MM.1S (cell line): ENCODE measurements at regions not wholly inside any gene's neighbourhood (a gene's known extent, or its start where the extent isn't known, plus 50 kb on each side); places are given as distances from the start of the nearest gene placed in this dataset.

Source experiments
- DNase-seq: peaks from one replicate; pipeline ENCODE4 v3.0.0-alpha.2; 2015
- H2AFZ ChIP-seq: fragments of 300-600 bp; sonication (generic); 2 replicates; pipeline ENCODE4 v1.6.0; 2016; ENCODE audit warnings: antibody characterized with exemption, low read length
- H3F3A ChIP-seq: fragments of 300-600 bp; sonication (generic); 2 replicates; pipeline ENCODE4 v1.6.1; 2016; ENCODE audit warnings: mild to moderate bottlenecking, antibody characterized with exemption, low read length, moderate library complexity, mixed read lengths; ENCODE audit not compliant: insufficient read depth
- H3K27ac ChIP-seq: fragments of 300-600 bp; sonication (generic); 2 replicates; pipeline ENCODE4 v1.5.1; 2016; ENCODE audit warnings: mild to moderate bottlenecking, low read length
- H3K27me3 ChIP-seq: fragments of 300-600 bp; sonication (generic); replicated peaks from 2 replicates; pipeline ENCODE4 v1.6.0; 2016; ENCODE audit warnings: low read length; ENCODE audit not compliant: insufficient read depth
- H3K36me3 ChIP-seq: fragments of 300-600 bp; sonication (generic); replicated peaks from 2 replicates; pipeline ENCODE4 v1.6.1; 2016; ENCODE audit warnings: mild to moderate bottlenecking, low read length, mixed read lengths; ENCODE audit not compliant: insufficient read depth
- H3K4me1 ChIP-seq: fragments of 300-600 bp; sonication (generic); 2 replicates; pipeline ENCODE4 v1.6.1; 2016; ENCODE audit warnings: low read length, mixed read lengths
- H3K4me2 ChIP-seq: fragments of 300-600 bp; sonication (generic); 2 replicates; pipeline ENCODE4 v1.6.0; 2016; ENCODE audit warnings: low read depth, low read length
- H3K4me3 ChIP-seq: fragments of 300-600 bp; sonication (generic); 2 replicates; pipeline ENCODE4 v1.5.1; 2016; ENCODE audit warnings: low read length, mixed read lengths
- H3K79me2 ChIP-seq: fragments of 300-600 bp; sonication (generic); 2 replicates; pipeline ENCODE4 v1.6.1; 2016; ENCODE audit warnings: mixed run types, low read length, mixed read lengths
- H3K9ac ChIP-seq: fragments of 300-600 bp; sonication (generic); 2 replicates; pipeline ENCODE4 v1.6.1; 2016; ENCODE audit warnings: low read length, mixed read lengths
- H3K9me2 ChIP-seq: fragments of 300-600 bp; sonication (generic); replicated peaks from 2 replicates; pipeline ENCODE4 v1.6.1; 2016; ENCODE audit warnings: mild to moderate bottlenecking, low read length, mixed read lengths; ENCODE audit not compliant: insufficient read depth
- H3K9me3 ChIP-seq: fragments of 300-600 bp; sonication (generic); replicated peaks from 2 replicates; pipeline ENCODE4 v1.6.1; 2016; ENCODE audit warnings: mild to moderate bottlenecking, low read length, mixed read lengths; ENCODE audit not compliant: insufficient read depth
- H4K20me1 ChIP-seq: fragments of 300-600 bp; sonication (generic); 2 replicates; pipeline ENCODE4 v1.6.1; 2016; ENCODE audit warnings: mild to moderate bottlenecking, low read length, moderate library complexity, mixed read lengths; ENCODE audit not compliant: insufficient read depth
- CTCF ChIP-seq: fragments of 300-600 bp; sonication (generic); IDR thresholded peaks from 2 replicates; pipeline ENCODE4 v1.5.1; 2016; ENCODE audit warnings: antibody characterized with exemption, low read length, mixed read lengths
- EZH2 ChIP-seq: fragments of 300-600 bp; sonication (generic); optimal IDR thresholded peaks from 2 replicates; pipeline ENCODE3; 2017; ENCODE audit warnings: low read depth, mild to moderate bottlenecking, antibody characterized with exemption, low read length, mixed read lengths
- EZH2phosphoT487 ChIP-seq: fragments of 300-600 bp; sonication (generic); IDR thresholded peaks from 2 replicates; pipeline ENCODE4 v1.6.1; 2018; ENCODE audit warnings: antibody characterized with exemption, low read length

GRCh38 chr12:114272605-114273004, 133.3 kb downstream of the TBX5 start:
- TF ChIP-seq EZH2phosphoT487 = no peak
- no peak for TF ChIP-seq EZH2
- H3K4me1 ChIP-seq = no peaks in the 10 kb centered on the region
- no peak overlapping the region for H3K4me2 ChIP-seq
- H3K79me2 ChIP-seq = no peaks in the 10 kb centered on the region
- H3K27me3 ChIP-seq = no peaks in the 10 kb centered on the region
- no peak overlapping the region for H3K27ac ChIP-seq
- no peaks in the 10 kb centered on the region for H3K9me2 ChIP-seq
- DNase-seq = no peak
- H2AFZ ChIP-seq = no peak overlapping the region
- no peaks in the 10 kb centered on the region for H3F3A ChIP-seq
- no peaks in the 10 kb centered on the region for H4K20me1 ChIP-seq
- no peaks in the 10 kb centered on the region for H3K9me3 ChIP-seq
- no peak overlapping the region for H3K9ac ChIP-seq
- no peak overlapping the region for H3K4me3 ChIP-seq
- H3K36me3 ChIP-seq = no peaks in the 10 kb centered on the region

- H3K4me2 ChIP-seq = no peak overlapping the region
- no peaks in the 10 kb centered on the region for H3K9me2 ChIP-seq
- no peaks in the 10 kb centered on the region for H3K79me2 ChIP-seq
- no peak overlapping the region for H3K27ac ChIP-seq
- no peaks in the 10 kb centered on the region for H4K20me1 ChIP-seq
- H3K9ac ChIP-seq = no peak overlapping the region
- no peaks in the 10 kb centered on the region for H3K9me3 ChIP-seq
- no peaks in the 10 kb centered on the region for H3K36me3 ChIP-seq
- H3K4me1 ChIP-seq = no peaks in the 10 kb centered on the region
- H2AFZ ChIP-seq = no peak overlapping the region
- no peak overlapping the region for H3K4me3 ChIP-seq
- no peak for DNase-seq
- no peaks in the 10 kb centered on the region for H3F3A ChIP-seq
- TF ChIP-seq CTCF = no peak
- TF ChIP-seq EZH2 = no peak
- TF ChIP-seq EZH2phosphoT487 = no peak
- H3K27me3 ChIP-seq = no peaks in the 10 kb centered on the region
These were observed 133.9 kb downstream of the TBX5 start for GRCh38 chr12:114272071-114272470.

- no peak overlapping the region for H3K4me3 ChIP-seq
- H3K9ac ChIP-seq = no peak overlapping the region
- H3K27me3 ChIP-seq = no peaks in the 10 kb centered on the region
- DNase-seq = no peak
- H3K4me1 ChIP-seq = no peaks in the 10 kb centered on the region
- no peaks in the 10 kb centered on the region for H3K9me3 ChIP-seq
- no peak overlapping the region for H3K4me2 ChIP-seq
- no peak overlapping the region for H2AFZ ChIP-seq
- no peaks in the 10 kb centered on the region for H3K9me2 ChIP-seq
- H3K36me3 ChIP-seq = no peaks in the 10 kb centered on the region
- H4K20me1 ChIP-seq = no peaks in the 10 kb centered on the region
- H3K27ac ChIP-seq = no peak overlapping the region
- no peaks in the 10 kb centered on the region for H3F3A ChIP-seq
- TF ChIP-seq EZH2 (no peak), EZH2phosphoT487 (no peak), CTCF (no peak)
- H3K79me2 ChIP-seq = no peaks in the 10 kb centered on the region
These were observed 136.8 kb downstream of the TBX5 start for GRCh38 chr12:114269153-114269552.

GRCh38 chr12:114266536-114266935, 139.4 kb downstream of the TBX5 start:
- TF ChIP-seq EZH2phosphoT487 = no peak
- no peak for TF ChIP-seq EZH2
- no peak for TF ChIP-seq CTCF
- no peak overlapping the region for H3K4me2 ChIP-seq
- no peaks in the 10 kb centered on the region for H4K20me1 ChIP-seq
- no peaks in the 10 kb centered on the region for H3K9me3 ChIP-seq
- no peak overlapping the region for H3K4me3 ChIP-seq
- no peak for DNase-seq
- H2AFZ ChIP-seq = no peak overlapping the region
- no peaks in the 10 kb centered on the region for H3K9me2 ChIP-seq
- no peaks in the 10 kb centered on the region for H3K4me1 ChIP-seq
- H3F3A ChIP-seq = no peaks in the 10 kb centered on the region
- H3K9ac ChIP-seq = no peak overlapping the region
- H3K36me3 ChIP-seq = no peaks in the 10 kb centered on the region
- no peaks in the 10 kb centered on the region for H3K79me2 ChIP-seq
- no peak overlapping the region for H3K27ac ChIP-seq
- H3K27me3 ChIP-seq = no peaks in the 10 kb centered on the region
